Activated CD8-positive, alpha-beta T cell treated with anti-CD3 and anti-CD28 coated beads for 36 hours (primary cell): ENCODE measurements at regions not wholly inside any gene's neighbourhood (a gene's known extent, or its start where the extent isn't known, plus 50 kb on each side); places are given as distances from the start of the nearest gene placed in this dataset.

Source experiments
- ATAC-seq: fragments of 200-7000 bp; cut with Tn5 transposase; one replicate; pipeline ENCODE4 v1.10.0; 2021; ENCODE audit warnings: mild to moderate bottlenecking, moderate library complexity
- CTCF ChIA-PET: fragments of 350-600 bp; sonication (Branson Sonifier 250); formaldehyde crosslinking; loops from one replicate; lab custom pipeline; 2021; ENCODE audit warnings: antibody characterized with exemption; lab: Charles Lee
- POLR2A ChIA-PET: fragments of 350-600 bp; sonication (Branson Sonifier 250); formaldehyde crosslinking; loops from one replicate; lab custom pipeline; 2021; ENCODE audit warnings: antibody characterized with exemption; lab: Charles Lee
- DNase-seq: peaks from one replicate; pipeline ENCODE4 v3.0.0-alpha.2; 2020
- H3K27ac Mint-ChIP-seq: one replicate; pipeline ENCODE4 v1.8.0; 2021; ENCODE audit warnings: mild to moderate bottlenecking, mixed read lengths
- H3K27me3 Mint-ChIP-seq: one replicate; pipeline ENCODE4 v1.8.0; 2021; ENCODE audit warnings: mixed read lengths
- H3K36me3 Mint-ChIP-seq: one replicate; pipeline ENCODE4 v1.8.0; 2021; ENCODE audit warnings: low read depth, mixed read lengths
- H3K4me1 Mint-ChIP-seq: one replicate; pipeline ENCODE4 v1.8.0; 2021; ENCODE audit warnings: low read depth, mixed read lengths
- H3K4me3 Mint-ChIP-seq: one replicate; pipeline ENCODE4 v1.8.0; 2021; ENCODE audit warnings: mild to moderate bottlenecking, moderate library complexity, mixed read lengths
- H3K9me3 Mint-ChIP-seq: one replicate; pipeline ENCODE4 v1.8.0; 2021; ENCODE audit warnings: mixed read lengths
- intact Hi-C: fragments of 100-400 bp; cut with micrococcal nuclease; formaldehyde crosslinking; loops from one replicate; pipeline ENCODE4 v1.10.0; 2022
- TF ChIP-seq, protein P1 (sequence below): fragments of 200-600 bp; IDR thresholded peaks from one replicate; pipeline ENCODE4 v1.8.0; 2022; ENCODE audit warnings: antibody characterized with exemption, mild to moderate bottlenecking

DNA sequence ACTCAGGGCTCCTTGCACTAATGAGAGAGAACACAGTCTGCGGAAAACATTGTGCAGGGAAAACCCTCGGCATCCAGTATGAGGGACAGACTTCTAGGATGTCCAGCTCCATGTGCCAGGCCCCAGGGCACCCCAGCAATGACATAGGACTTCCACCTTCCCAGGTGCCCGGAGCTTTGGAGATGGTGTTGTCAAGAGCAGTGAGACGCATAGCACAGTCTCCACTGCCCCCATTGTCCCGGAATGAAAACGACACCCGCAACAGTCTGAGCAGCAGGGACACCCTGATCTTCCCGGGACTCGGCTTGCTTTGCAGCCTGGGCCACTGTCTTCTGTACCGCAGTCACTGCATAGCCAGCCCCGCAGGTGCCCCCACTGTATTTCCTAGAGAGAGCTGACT is 339.2 kb upstream of the ADARB2 start:
- DNase-seq, result no peak
- H3K36me3 Mint-ChIP-seq, result no peaks in the 10 kb centered on the region
- POLR2A ChIA-PET, result no interaction called here
- ATAC-seq, result no peak
- H3K4me1 Mint-ChIP-seq, result no peaks in the 10 kb centered on the region
- no peaks in the 10 kb centered on the region for H3K27me3 Mint-ChIP-seq
- CTCF ChIA-PET, result no interaction called here
- H3K27ac Mint-ChIP-seq, result no peak overlapping the region
- intact Hi-C loops, result no loop called here
- H3K4me3 Mint-ChIP-seq, result no peak overlapping the region
- TF ChIP-seq, protein P1, sequence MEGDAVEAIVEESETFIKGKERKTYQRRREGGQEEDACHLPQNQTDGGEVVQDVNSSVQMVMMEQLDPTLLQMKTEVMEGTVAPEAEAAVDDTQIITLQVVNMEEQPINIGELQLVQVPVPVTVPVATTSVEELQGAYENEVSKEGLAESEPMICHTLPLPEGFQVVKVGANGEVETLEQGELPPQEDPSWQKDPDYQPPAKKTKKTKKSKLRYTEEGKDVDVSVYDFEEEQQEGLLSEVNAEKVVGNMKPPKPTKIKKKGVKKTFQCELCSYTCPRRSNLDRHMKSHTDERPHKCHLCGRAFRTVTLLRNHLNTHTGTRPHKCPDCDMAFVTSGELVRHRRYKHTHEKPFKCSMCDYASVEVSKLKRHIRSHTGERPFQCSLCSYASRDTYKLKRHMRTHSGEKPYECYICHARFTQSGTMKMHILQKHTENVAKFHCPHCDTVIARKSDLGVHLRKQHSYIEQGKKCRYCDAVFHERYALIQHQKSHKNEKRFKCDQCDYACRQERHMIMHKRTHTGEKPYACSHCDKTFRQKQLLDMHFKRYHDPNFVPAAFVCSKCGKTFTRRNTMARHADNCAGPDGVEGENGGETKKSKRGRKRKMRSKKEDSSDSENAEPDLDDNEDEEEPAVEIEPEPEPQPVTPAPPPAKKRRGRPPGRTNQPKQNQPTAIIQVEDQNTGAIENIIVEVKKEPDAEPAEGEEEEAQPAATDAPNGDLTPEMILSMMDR, result no peak
- H3K9me3 Mint-ChIP-seq, result no peaks in the 10 kb centered on the region

DNA sequence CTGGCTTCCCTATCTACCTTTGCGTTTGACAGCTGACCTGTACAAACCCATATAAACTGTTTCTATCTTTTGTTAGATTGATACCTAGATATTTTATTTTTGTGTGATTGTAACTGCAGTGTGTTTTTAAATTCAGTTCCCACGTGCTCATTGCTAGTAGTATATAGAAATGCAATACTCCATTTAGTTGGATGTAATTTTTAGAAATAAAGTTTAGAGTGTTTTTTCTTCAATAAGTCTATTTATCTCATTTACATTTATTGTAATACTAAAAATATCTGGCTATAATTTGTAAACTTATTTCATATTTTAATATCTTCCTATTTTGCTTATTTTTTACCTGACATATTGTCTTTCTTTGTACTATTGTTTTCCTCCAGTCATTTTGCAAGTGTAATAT is 329.7 kb upstream of the ADARB2 start:
- ATAC-seq (no peak), DNase-seq (no peak)
- Mint-ChIP-seq H3K27ac (no peak overlapping the region), H3K27me3 (no peaks in the 10 kb centered on the region), H3K36me3 (no peaks in the 10 kb centered on the region), H3K4me1 (no peaks in the 10 kb centered on the region), H3K9me3 (peaks cover 10% of the 10 kb centered on the region), H3K4me3 (no peak overlapping the region)
- POLR2A ChIA-PET, result no interaction called here
- intact Hi-C loops, result no loop called here
- CTCF ChIA-PET, result no interaction called here
- TF ChIP-seq, protein P1, result no peak

DNA sequence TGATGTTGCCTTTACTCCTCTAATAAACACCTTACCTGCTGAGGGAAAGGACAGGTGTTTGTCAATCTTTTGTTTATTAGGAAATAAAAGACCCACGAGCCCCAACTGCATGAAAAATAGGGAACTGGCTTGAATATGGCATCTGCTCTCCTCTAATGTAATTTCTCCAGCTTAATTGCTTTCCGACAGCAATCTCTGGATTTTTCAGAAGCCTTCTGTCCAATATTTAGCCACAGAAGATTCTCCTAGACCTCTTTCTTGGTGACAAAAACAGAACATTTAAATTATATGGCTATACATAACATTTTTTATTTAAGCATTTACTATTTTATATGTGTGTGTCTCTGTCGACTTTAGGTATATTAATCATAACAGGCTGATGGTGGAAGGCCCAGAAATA is 317.4 kb upstream of the ADARB2 start:
- no peak overlapping the region for H3K4me3 Mint-ChIP-seq
- H3K4me1 Mint-ChIP-seq, result no peaks in the 10 kb centered on the region
- H3K27me3 Mint-ChIP-seq, result peaks cover 14% of the 10 kb centered on the region
- ATAC-seq (no peak), DNase-seq (no peak)
- TF ChIP-seq, protein P1, result no peak
- intact Hi-C loops, result no loop called here
- H3K9me3 Mint-ChIP-seq, result peaks cover under 1% of the 10 kb centered on the region
- H3K27ac Mint-ChIP-seq, result no peak overlapping the region
- H3K36me3 Mint-ChIP-seq, result no peaks in the 10 kb centered on the region
- ChIA-PET POLR2A (no interaction called here), CTCF (no interaction called here)

DNA sequence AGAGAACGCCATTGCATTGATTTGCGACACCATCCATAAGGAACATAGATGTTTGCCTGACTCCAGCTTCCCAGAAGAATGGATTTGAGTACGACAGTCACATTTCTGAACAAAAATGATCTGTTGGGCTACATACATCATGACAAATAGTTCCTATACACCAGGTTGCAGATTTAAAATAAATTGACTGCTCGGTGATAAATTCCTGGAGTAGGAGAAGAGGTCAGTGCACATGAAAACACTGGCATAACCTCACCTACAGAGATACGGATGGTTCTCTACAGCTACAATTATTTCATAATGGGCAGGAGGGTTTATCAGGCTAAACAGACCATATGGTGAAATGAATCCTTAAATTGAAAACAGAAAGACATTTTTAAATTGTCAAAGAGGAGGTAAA is 316.5 kb upstream of the ADARB2 start:
- Mint-ChIP-seq H3K27me3 (peaks cover 7% of the 10 kb centered on the region), H3K4me1 (no peaks in the 10 kb centered on the region), H3K4me3 (no peak overlapping the region), H3K36me3 (no peaks in the 10 kb centered on the region), H3K9me3 (peaks cover 4% of the 10 kb centered on the region), H3K27ac (no peak overlapping the region)
- intact Hi-C loops, result no loop called here
- TF ChIP-seq, protein P1, result no peak
- ChIA-PET CTCF (no interaction called here), POLR2A (no interaction called here)
- ATAC-seq (no peak), DNase-seq (no peak)

DNA sequence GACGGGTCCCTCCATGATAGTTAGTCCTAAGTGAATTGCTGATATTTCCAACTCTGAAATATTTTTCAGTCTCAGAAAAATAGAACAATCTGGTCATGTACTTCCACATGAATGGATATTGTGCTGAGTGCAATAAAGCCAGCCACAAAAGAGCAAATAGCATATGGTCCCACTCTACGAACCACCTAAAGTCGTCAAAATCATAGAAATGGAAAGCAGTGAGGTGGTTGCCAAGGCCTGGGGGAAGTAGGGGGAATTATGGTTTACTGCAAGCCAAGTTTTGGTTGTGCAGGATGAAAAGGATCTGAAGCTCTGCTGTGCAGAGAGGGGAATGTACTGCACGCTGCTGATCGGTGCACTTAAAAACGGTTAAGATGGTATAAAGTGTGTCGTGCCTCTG is 313.8 kb upstream of the ADARB2 start:
- no peak for ATAC-seq
- TF ChIP-seq, protein P1, result no peak
- ChIA-PET CTCF (no interaction called here), POLR2A (no interaction called here)
- intact Hi-C loops, result no loop called here
- H3K4me3 Mint-ChIP-seq, result no peak overlapping the region
- H3K36me3 Mint-ChIP-seq, result no peaks in the 10 kb centered on the region
- H3K9me3 Mint-ChIP-seq, result peaks cover 4% of the 10 kb centered on the region
- H3K27me3 Mint-ChIP-seq, result peaks cover 7% of the 10 kb centered on the region
- H3K27ac Mint-ChIP-seq, result no peak overlapping the region
- H3K4me1 Mint-ChIP-seq, result no peaks in the 10 kb centered on the region
- DNase-seq, result no peak
